Globus pallidus (tissue), 1 donor: ENCODE measurements at regions not wholly inside any gene's neighbourhood (a gene's known extent, or its start where the extent isn't known, plus 50 kb on each side); places are given as distances from the start of the nearest gene placed in this dataset.
"Not testable (repeated sequence)": the region's sequence is repeated elsewhere in the genome, so short reads cannot be mapped to it uniquely, and the experiment has no call there.

Experiments used
- DNase-seq: peaks from one replicate; pipeline ENCODE4 v3.0.0-alpha.2; 2015; ENCODE audit warnings: low spot score

- no peak for DNase-seq
Observed at GRCh38 chr3:11898611-11899325, 52.1 kb upstream of the TAMM41 start.

GRCh38 chr3:11899389-11899788, 52.7 kb upstream of the TAMM41 start:
- DNase-seq = not testable (repeated sequence)

GRCh38 chr3:11899826-11900225, 53.1 kb upstream of the TAMM41 start:
- no peak for DNase-seq

GRCh38 chr3:11900824-11901223, 54.1 kb upstream of the TAMM41 start:
- no peak for DNase-seq

- DNase-seq = no peak
Observed at GRCh38 chr3:11901286-11901875, 54.7 kb upstream of the TAMM41 start.

- no peak for DNase-seq
Observed at GRCh38 chr3:11903047-11903446, 56.4 kb upstream of the TAMM41 start.

- DNase-seq = no peak
Observed at GRCh38 chr3:11903447-11903846, 56.8 kb upstream of the TAMM41 start.

- DNase-seq = no peak
Observed at GRCh38 chr3:11904157-11904556, 57.5 kb upstream of the TAMM41 start.

GRCh38 chr3:11906407-11906806, 59.7 kb upstream of the TAMM41 start:
- DNase-seq = no peak

- peak; percentile 12 for DNase-seq
Observed at GRCh38 chr3:11907667-11908660, 61.3 kb upstream of the TAMM41 start.

- no peak for DNase-seq
Observed at GRCh38 chr3:11908981-11909698, 62.5 kb upstream of the TAMM41 start.

- no peak for DNase-seq
Observed at GRCh38 chr3:11909726-11910125, 63.0 kb upstream of the TAMM41 start.

- DNase-seq = not testable (repeated sequence)
Observed at GRCh38 chr3:11910216-11910930, 63.7 kb upstream of the TAMM41 start.

- no peak for DNase-seq
Observed at GRCh38 chr3:11910971-11911531, 64.4 kb upstream of the TAMM41 start.

GRCh38 chr3:11911887-11912286, 65.2 kb upstream of the TAMM41 start:
- DNase-seq = not testable (repeated sequence)

- DNase-seq = no peak
Observed at GRCh38 chr3:11913316-11913715, 66.6 kb upstream of the TAMM41 start.

- DNase-seq = no peak
Observed at GRCh38 chr3:11914041-11914440, 67.4 kb upstream of the TAMM41 start.

- DNase-seq = no peak
Observed at GRCh38 chr3:11914651-11915050, 68.0 kb upstream of the TAMM41 start.

GRCh38 chr3:11915621-11916424, 69.1 kb upstream of the TAMM41 start:
- DNase-seq = no peak

GRCh38 chr3:11916425-11916762, 69.7 kb upstream of the TAMM41 start:
- DNase-seq = not testable (repeated sequence)
